ENCODE measurements at regions not wholly inside any gene's neighbourhood (a gene's known extent, or its start where the extent isn't known, plus 50 kb on each side); places are given as distances from the start of the nearest gene placed in this dataset.

DNA sequence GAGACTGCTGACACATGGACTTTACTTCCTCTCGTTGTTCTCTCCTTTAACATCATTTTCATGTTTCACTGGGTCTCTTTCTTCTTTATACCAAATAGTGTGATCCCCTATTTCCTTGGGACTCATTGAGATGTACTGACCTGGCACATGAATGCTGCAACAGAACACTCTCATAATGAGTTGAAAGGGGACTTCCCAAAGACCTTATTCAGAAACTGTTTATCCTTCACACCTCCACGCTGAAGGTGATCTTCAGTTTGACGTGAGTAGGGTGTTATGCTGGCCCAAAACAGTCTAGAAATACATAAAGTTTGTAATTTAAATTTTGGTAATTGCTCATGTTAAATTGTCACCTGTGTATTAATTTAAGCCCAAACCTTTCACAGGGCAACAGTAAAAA lies 1096.8 kb upstream of the GYPC start:
- intact Hi-C loops (cut with micrococcal nuclease; ENCODE audit: unreplicated experiment) = no loop called here
- CTCF ChIA-PET = no interaction called here
- TF ChIP-seq, protein P1, sequence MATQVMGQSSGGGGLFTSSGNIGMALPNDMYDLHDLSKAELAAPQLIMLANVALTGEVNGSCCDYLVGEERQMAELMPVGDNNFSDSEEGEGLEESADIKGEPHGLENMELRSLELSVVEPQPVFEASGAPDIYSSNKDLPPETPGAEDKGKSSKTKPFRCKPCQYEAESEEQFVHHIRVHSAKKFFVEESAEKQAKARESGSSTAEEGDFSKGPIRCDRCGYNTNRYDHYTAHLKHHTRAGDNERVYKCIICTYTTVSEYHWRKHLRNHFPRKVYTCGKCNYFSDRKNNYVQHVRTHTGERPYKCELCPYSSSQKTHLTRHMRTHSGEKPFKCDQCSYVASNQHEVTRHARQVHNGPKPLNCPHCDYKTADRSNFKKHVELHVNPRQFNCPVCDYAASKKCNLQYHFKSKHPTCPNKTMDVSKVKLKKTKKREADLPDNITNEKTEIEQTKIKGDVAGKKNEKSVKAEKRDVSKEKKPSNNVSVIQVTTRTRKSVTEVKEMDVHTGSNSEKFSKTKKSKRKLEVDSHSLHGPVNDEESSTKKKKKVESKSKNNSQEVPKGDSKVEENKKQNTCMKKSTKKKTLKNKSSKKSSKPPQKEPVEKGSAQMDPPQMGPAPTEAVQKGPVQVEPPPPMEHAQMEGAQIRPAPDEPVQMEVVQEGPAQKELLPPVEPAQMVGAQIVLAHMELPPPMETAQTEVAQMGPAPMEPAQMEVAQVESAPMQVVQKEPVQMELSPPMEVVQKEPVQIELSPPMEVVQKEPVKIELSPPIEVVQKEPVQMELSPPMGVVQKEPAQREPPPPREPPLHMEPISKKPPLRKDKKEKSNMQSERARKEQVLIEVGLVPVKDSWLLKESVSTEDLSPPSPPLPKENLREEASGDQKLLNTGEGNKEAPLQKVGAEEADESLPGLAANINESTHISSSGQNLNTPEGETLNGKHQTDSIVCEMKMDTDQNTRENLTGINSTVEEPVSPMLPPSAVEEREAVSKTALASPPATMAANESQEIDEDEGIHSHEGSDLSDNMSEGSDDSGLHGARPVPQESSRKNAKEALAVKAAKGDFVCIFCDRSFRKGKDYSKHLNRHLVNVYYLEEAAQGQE (IDR thresholded peaks at IDR 0.05; ENCODE audit: low read depth, low read length) = no peak
- TF ChIP-seq, protein P2, sequence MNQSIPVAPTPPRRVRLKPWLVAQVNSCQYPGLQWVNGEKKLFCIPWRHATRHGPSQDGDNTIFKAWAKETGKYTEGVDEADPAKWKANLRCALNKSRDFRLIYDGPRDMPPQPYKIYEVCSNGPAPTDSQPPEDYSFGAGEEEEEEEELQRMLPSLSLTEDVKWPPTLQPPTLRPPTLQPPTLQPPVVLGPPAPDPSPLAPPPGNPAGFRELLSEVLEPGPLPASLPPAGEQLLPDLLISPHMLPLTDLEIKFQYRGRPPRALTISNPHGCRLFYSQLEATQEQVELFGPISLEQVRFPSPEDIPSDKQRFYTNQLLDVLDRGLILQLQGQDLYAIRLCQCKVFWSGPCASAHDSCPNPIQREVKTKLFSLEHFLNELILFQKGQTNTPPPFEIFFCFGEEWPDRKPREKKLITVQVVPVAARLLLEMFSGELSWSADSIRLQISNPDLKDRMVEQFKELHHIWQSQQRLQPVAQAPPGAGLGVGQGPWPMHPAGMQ (IDR thresholded peaks at IDR 0.05; ENCODE audit: borderline replicate concordance) = no peak
- TF ChIP-seq, protein P3, sequence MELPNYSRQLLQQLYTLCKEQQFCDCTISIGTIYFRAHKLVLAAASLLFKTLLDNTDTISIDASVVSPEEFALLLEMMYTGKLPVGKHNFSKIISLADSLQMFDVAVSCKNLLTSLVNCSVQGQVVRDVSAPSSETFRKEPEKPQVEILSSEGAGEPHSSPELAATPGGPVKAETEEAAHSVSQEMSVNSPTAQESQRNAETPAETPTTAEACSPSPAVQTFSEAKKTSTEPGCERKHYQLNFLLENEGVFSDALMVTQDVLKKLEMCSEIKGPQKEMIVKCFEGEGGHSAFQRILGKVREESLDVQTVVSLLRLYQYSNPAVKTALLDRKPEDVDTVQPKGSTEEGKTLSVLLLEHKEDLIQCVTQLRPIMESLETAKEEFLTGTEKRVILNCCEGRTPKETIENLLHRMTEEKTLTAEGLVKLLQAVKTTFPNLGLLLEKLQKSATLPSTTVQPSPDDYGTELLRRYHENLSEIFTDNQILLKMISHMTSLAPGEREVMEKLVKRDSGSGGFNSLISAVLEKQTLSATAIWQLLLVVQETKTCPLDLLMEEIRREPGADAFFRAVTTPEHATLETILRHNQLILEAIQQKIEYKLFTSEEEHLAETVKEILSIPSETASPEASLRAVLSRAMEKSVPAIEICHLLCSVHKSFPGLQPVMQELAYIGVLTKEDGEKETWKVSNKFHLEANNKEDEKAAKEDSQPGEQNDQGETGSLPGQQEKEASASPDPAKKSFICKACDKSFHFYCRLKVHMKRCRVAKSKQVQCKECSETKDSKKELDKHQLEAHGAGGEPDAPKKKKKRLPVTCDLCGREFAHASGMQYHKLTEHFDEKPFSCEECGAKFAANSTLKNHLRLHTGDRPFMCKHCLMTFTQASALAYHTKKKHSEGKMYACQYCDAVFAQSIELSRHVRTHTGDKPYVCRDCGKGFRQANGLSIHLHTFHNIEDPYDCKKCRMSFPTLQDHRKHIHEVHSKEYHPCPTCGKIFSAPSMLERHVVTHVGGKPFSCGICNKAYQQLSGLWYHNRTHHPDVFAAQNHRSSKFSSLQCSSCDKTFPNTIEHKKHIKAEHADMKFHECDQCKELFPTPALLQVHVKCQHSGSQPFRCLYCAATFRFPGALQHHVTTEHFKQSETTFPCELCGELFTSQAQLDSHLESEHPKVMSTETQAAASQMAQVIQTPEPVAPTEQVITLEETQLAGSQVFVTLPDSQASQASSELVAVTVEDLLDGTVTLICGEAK (IDR thresholded peaks at IDR 0.05; ENCODE audit: borderline replicate concordance) = peak; percentile 17; the same call in 1 of the 2 replicates
- TF ChIP-seq RELA (IDR thresholded peaks at IDR 0.05; ENCODE audit: borderline replicate concordance, partially characterized antibody) = peak; percentile 45
- TF ChIP-seq RAD21 (IDR thresholded peaks at IDR 0.05; ENCODE audit: insufficient read depth, low read depth, low read length) = no peak
- TF ChIP-seq MTA2 (IDR thresholded peaks at IDR 0.05; ENCODE audit: low read depth) = peak; percentile 59; the same call in 1 of the 2 replicates
- TF ChIP-seq, protein P4, sequence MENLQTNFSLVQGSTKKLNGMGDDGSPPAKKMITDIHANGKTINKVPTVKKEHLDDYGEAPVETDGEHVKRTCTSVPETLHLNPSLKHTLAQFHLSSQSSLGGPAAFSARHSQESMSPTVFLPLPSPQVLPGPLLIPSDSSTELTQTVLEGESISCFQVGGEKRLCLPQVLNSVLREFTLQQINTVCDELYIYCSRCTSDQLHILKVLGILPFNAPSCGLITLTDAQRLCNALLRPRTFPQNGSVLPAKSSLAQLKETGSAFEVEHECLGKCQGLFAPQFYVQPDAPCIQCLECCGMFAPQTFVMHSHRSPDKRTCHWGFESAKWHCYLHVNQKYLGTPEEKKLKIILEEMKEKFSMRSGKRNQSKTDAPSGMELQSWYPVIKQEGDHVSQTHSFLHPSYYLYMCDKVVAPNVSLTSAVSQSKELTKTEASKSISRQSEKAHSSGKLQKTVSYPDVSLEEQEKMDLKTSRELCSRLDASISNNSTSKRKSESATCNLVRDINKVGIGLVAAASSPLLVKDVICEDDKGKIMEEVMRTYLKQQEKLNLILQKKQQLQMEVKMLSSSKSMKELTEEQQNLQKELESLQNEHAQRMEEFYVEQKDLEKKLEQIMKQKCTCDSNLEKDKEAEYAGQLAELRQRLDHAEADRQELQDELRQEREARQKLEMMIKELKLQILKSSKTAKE (IDR thresholded peaks at IDR 0.05; ENCODE audit: low read depth, poor library complexity, severe bottlenecking) = no peak
- TF ChIP-seq JUNB (IDR thresholded peaks at IDR 0.05) = peak; percentile 75
- TF ChIP-seq ETV6 (conservative IDR thresholded peaks at IDR 0.05 in 1 of 2, IDR thresholded peaks at IDR 0.05 in 1 of 2; ENCODE audit: borderline replicate concordance in 1 of 2, low read depth in 1 of 2) = 0 out of 4 replicates have a peak, but pooled peaks of 1 of the 2 experiments have one; percentile 20
- no peak for TF ChIP-seq NR2F1 (conservative IDR thresholded peaks at IDR 0.05)
- peak in 1 of 2 experiments; percentile 43; a peak in 1 of 4 replicates for TF ChIP-seq BHLHE40 (IDR thresholded peaks at IDR 0.05; ENCODE audit: borderline replicate concordance in 1 of 2, low read depth in 2 of 2, low read length in 1 of 2)
- 0 out of 2 replicates have a peak, but pooled peaks have one; percentile 17 for TF ChIP-seq DPF2 (IDR thresholded peaks at IDR 0.05)
- no peak for TF ChIP-seq ZNF274 (IDR thresholded peaks at IDR 0.05; ENCODE audit: insufficient read depth, insufficient read length)

More for the DNA sequence above, 1096.8 kb upstream of the GYPC start:
- RAD21 ChIA-PET (ENCODE audit: unreplicated experiment) = no interaction called here
- POLR2A ChIA-PET = no interaction called here
- Histone ChIP-seq H3K27me3 (replicated peaks in 1 of 2; ENCODE audit: control insufficient read depth in 2 of 2, insufficient read depth in 2 of 2, low read length in 1 of 2) (no peaks in the 10 kb centered on the region), H3K36me3 (ENCODE audit: control insufficient read depth in 2 of 2, insufficient read depth in 2 of 2, low read length in 1 of 2) (no peaks in the 10 kb centered on the region), H4K20me1 (ENCODE audit: control insufficient read depth, insufficient read depth) (no peaks in the 10 kb centered on the region), H3K79me2 (ENCODE audit: control insufficient read depth, insufficient read depth, low read length) (no peaks in the 10 kb centered on the region), H2AFZ (ENCODE audit: control insufficient read depth, low read depth, low read length) (no peak overlapping the region), H3K4me1 (ENCODE audit: control insufficient read depth, insufficient read depth, low read length) (no peaks in the 10 kb centered on the region), H3K27ac (ENCODE audit: control insufficient read depth, insufficient read depth) (no peak overlapping the region), H3K9ac (ENCODE audit: control insufficient read depth, insufficient read depth, low read length) (no peak overlapping the region), H3K9me3 (replicated peaks; ENCODE audit: control insufficient read depth, insufficient read depth, low read length) (no peaks in the 10 kb centered on the region), H3K4me2 (ENCODE audit: control insufficient read depth, insufficient read depth) (0 out of 2 replicates have a peak overlapping the region, but pooled peaks have one; percentile 22), H3K4me3 (no peak overlapping the region)
- no peak for FAIRE-seq
- SMC1A ChIA-PET (ENCODE audit: uncharacterized antibody, unreplicated experiment) = no interaction called here
- peak; percentile 31 for DNase-seq (ENCODE audit: low read depth, low spot score)
- in situ Hi-C loops (cut with MboI) = no loop called here
- peak; percentile 89 for ATAC-seq
- 5% methylated on average over 3 of the region's 3 CpGs for WGBS (ENCODE audit: insufficient coverage, insufficient replicate concordance, low lambda C conversion rate, missing lambda C conversion rate)
- BruUV-seq (replicated peaks) = no TSS peak

Measured in GM12878 (cell line).